Activated CD8-positive, alpha-beta T cell treated with anti-CD3 and anti-CD28 coated beads, Interleukin-2, amount 10 ng/mL, durations not matched to agents 7 days and 5 days (primary cell): ENCODE measurements at regions not wholly inside any gene's neighbourhood (a gene's known extent, or its start where the extent isn't known, plus 50 kb on each side); places are given as distances from the start of the nearest gene placed in this dataset.

Source experiments
- ATAC-seq: fragments of 150-1000 bp; cut with Tn5 transposase; one replicate; pipeline ENCODE4 v1.10.0; 2021; ENCODE audit warnings: moderate library complexity
- CTCF ChIA-PET: fragments of 350-600 bp; sonication (Branson Sonifier 250); formaldehyde crosslinking; loops from one replicate; lab custom pipeline; 2021; ENCODE audit warnings: antibody characterized with exemption; lab: Charles Lee
- POLR2A ChIA-PET: fragments of 350-600 bp; sonication (Branson Sonifier 250); formaldehyde crosslinking; loops from one replicate; lab custom pipeline; 2021; ENCODE audit warnings: antibody characterized with exemption; lab: Charles Lee
- DNase-seq: peaks from one replicate; pipeline ENCODE4 v3.0.0-alpha.2; 2020
- H3K27ac Mint-ChIP-seq: one replicate; pipeline ENCODE4 v1.8.0; 2021; ENCODE audit warnings: mild to moderate bottlenecking, mixed read lengths
- H3K27me3 Mint-ChIP-seq: one replicate; pipeline ENCODE4 v1.8.0; 2021; ENCODE audit warnings: low read depth, mixed read lengths
- H3K36me3 Mint-ChIP-seq: one replicate; pipeline ENCODE4 v1.8.0; 2021; ENCODE audit warnings: low read depth, mixed read lengths
- H3K4me1 Mint-ChIP-seq: one replicate; pipeline ENCODE4 v1.8.0; 2021; ENCODE audit warnings: low read depth, mixed read lengths
- H3K4me3 Mint-ChIP-seq: one replicate; pipeline ENCODE4 v1.8.0; 2021; ENCODE audit warnings: mild to moderate bottlenecking, mixed read lengths
- H3K9me3 Mint-ChIP-seq: one replicate; pipeline ENCODE4 v1.8.0; 2022; ENCODE audit warnings: mixed read lengths; ENCODE audit not compliant: insufficient read depth

DNA sequence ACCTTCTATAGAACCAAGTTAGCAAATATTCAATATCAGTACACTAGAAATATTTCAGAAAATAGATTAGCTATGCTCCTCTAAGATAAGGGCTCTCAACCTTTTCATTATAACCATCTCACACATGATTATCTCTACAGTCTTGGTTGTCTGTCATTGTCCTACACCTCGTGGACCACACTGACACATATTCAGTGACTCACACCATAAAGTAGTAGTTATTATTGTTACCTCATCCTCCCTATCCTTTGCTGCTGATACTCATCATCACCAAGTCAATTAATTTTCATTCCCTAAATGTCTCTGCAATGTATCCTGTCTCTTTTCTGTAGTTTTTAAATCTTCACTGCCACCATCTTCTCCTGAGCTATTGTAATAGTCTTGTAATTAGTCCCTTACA lies 1309.2 kb upstream of the C9orf72 start:
- Mint-ChIP-seq H3K27ac (no peak overlapping the region), H3K36me3 (no peaks in the 10 kb centered on the region)

GRCh38 chr9:28883234-28883633 lies 1310.0 kb upstream of the C9orf72 start:
- Mint-ChIP-seq H3K9me3 (no peaks in the 10 kb centered on the region), H3K4me1 (no peaks in the 10 kb centered on the region), H3K4me3 (no peak overlapping the region), H3K36me3 (no peaks in the 10 kb centered on the region), H3K27me3 (no peaks in the 10 kb centered on the region), H3K27ac (no peak overlapping the region)
- ATAC-seq (no peak), DNase-seq (no peak)
- POLR2A ChIA-PET: no interaction called here
- CTCF ChIA-PET: no interaction called here

More for the DNA sequence above, 1309.2 kb upstream of the C9orf72 start:
- DNase-seq (no peak), ATAC-seq (no peak)
- ChIA-PET POLR2A (no interaction called here), CTCF (no interaction called here)
- H3K27me3 Mint-ChIP-seq: no peaks in the 10 kb centered on the region
- H3K9me3 Mint-ChIP-seq: no peaks in the 10 kb centered on the region
- no peak overlapping the region for H3K4me3 Mint-ChIP-seq
- no peaks in the 10 kb centered on the region for H3K4me1 Mint-ChIP-seq

GRCh38 chr9:28887188-28887884 lies 1314.1 kb upstream of the C9orf72 start:
- H3K4me1 Mint-ChIP-seq: no peaks in the 10 kb centered on the region
- H3K4me3 Mint-ChIP-seq: no peak overlapping the region
- ChIA-PET POLR2A (no interaction called here), CTCF (interaction anchor here (0.6 kb wide), 1 partner anchor 1293 kb away, joined by 3 read pairs; no protein-coding TSS in a partner anchor)
- H3K36me3 Mint-ChIP-seq: no peaks in the 10 kb centered on the region
- no peak for ATAC-seq
- no peak for DNase-seq
- H3K27me3 Mint-ChIP-seq: no peaks in the 10 kb centered on the region
- no peak overlapping the region for H3K27ac Mint-ChIP-seq
- H3K9me3 Mint-ChIP-seq: no peaks in the 10 kb centered on the region

DNA sequence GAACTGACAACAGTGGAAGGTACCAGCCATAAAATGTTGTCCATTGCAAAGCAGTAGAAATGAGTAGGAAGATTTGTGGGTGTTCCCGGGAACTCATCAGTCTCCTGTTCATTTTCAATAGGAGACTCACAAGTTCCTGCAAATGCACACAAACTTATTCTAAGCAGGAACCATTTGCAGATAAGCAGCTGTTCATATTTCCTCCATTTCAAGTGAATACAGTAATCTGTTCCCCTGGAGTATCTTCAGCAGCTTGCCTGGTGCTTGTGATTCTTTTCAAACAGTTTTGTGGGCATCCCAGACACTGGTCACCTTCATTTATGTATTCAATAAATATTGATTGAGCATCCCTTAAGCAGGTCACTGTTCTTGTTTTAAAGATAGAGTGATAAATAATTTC lies 1315.5 kb upstream of the C9orf72 start:
- Mint-ChIP-seq H3K27me3 (no peaks in the 10 kb centered on the region), H3K4me3 (no peak overlapping the region), H3K36me3 (no peaks in the 10 kb centered on the region), H3K27ac (no peak overlapping the region), H3K4me1 (no peaks in the 10 kb centered on the region), H3K9me3 (no peaks in the 10 kb centered on the region)
- ChIA-PET CTCF (no interaction called here), POLR2A (no interaction called here)
- DNase-seq (no peak), ATAC-seq (no peak)

DNA sequence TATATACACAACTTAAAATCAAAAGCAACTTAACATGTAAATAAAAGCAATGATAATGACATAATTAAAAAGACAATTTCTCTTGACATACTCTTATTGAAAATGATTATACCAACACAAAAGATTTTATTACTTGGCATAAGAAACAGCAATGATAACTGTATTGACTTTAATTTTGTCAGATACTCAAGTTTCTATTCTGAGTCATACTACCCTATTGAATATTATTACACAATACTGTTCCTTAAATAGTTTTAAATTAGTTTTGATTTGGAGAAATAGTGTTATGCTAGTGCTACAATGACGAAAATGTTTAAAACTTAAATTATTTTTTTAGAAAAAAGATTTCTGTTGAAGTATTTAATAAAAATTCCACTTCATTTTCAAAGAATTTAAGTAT lies 1319.3 kb upstream of the C9orf72 start:
- POLR2A ChIA-PET: no interaction called here
- no peak overlapping the region for H3K27ac Mint-ChIP-seq
- H3K4me1 Mint-ChIP-seq: no peaks in the 10 kb centered on the region
- ATAC-seq (no peak), DNase-seq (no peak)
- no peaks in the 10 kb centered on the region for H3K36me3 Mint-ChIP-seq
- CTCF ChIA-PET: no interaction called here
- no peaks in the 10 kb centered on the region for H3K27me3 Mint-ChIP-seq
- H3K9me3 Mint-ChIP-seq: no peaks in the 10 kb centered on the region
- H3K4me3 Mint-ChIP-seq: no peak overlapping the region

DNA sequence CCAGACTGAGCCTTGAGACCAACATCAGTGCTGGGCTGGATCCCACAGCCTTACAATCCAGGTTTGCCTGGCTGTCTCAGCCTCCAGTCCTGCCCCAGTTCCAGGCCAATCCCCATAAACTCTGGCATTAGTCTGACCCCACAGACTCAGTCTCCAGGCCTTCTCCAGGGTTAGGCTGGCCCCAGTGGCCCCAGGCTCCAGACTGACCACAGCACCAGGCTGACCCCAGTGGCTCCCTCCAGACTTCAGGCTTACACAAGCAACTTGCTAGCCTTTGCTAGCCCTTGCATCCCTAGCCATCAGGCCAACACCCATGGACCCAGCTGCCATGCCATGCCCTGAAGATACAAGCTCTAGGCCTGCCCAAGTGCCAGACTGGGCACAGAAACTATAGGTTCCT lies 1326.0 kb upstream of the C9orf72 start:
- ATAC-seq: no peak
- ChIA-PET POLR2A (no interaction called here), CTCF (no interaction called here)
- Mint-ChIP-seq H3K27me3 (no peaks in the 10 kb centered on the region), H3K9me3 (no peaks in the 10 kb centered on the region), H3K27ac (no peak overlapping the region), H3K4me3 (no peak overlapping the region), H3K36me3 (no peaks in the 10 kb centered on the region), H3K4me1 (no peaks in the 10 kb centered on the region)
- DNase-seq: no peak

DNA sequence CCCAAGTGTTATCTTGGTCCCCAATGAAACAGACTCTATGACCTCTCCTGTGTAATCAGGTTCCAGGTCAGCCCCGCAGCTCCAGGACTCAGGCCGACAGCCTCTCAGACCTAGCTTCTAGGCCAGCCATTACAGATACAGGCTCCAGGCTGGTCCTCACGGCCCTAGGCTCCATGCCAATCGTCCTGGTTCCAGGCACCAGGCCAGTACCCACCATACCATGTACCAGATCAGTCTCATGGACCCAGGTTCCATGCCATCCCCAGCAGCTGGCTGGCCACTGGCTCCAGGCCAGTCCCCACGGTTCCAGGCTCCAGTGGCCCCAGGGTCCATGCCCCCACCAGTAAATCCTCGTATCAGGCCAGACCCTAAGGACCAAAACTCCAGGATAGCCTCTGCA lies 1326.6 kb upstream of the C9orf72 start:
- CTCF ChIA-PET: no interaction called here
- ATAC-seq (no peak), DNase-seq (no peak)
- Mint-ChIP-seq H3K9me3 (no peaks in the 10 kb centered on the region), H3K27me3 (no peaks in the 10 kb centered on the region), H3K36me3 (no peaks in the 10 kb centered on the region), H3K27ac (no peak overlapping the region), H3K4me3 (no peak overlapping the region), H3K4me1 (no peaks in the 10 kb centered on the region)
- POLR2A ChIA-PET: no interaction called here

DNA sequence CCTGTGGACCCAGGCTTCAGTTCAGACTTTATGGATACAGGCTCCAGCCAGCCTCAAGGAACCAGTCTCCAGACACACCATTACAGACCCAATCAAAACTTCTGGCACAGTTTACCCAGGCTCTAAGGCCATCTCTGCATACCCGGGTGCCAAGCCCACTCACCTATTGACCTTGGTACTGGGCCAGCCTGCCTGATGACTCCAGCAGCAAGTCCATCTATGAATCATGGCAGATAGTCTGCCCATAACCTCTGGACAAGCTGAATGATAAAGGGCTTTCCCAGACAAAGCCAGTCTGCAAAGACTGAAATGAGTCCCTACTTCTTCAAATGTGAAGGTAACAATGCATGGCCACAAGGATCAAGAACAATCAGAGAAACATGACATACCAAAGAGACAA lies 1327.1 kb upstream of the C9orf72 start:
- CTCF ChIA-PET: no interaction called here
- POLR2A ChIA-PET: no interaction called here
- no peak for DNase-seq
- Mint-ChIP-seq H3K36me3 (no peaks in the 10 kb centered on the region), H3K4me3 (no peak overlapping the region), H3K9me3 (no peaks in the 10 kb centered on the region), H3K27me3 (no peaks in the 10 kb centered on the region), H3K4me1 (no peaks in the 10 kb centered on the region), H3K27ac (no peak overlapping the region)
- ATAC-seq: no peak

DNA sequence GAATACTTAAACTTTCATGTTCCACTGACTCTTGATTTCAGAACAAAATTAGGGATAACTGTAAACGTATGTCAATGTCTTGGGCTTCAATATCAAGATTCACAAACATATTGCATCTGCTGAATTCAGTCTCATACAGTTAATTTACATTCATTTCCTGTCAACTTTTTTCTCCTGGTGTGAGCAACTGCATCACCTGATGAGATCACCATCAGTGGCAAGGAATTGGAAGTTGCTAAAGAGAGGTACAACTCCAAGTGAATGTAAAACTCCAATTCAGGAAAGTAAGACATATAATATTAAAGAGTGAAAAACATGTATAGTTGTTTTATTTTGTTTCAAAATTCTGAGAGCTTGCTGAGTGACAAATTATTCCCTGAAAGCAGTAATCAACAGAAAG lies 1336.2 kb upstream of the C9orf72 start:
- DNase-seq: no peak
- ChIA-PET CTCF (no interaction called here), POLR2A (no interaction called here)
- Mint-ChIP-seq H3K36me3 (no peaks in the 10 kb centered on the region), H3K27ac (no peak overlapping the region), H3K27me3 (no peaks in the 10 kb centered on the region), H3K4me1 (no peaks in the 10 kb centered on the region), H3K4me3 (no peak overlapping the region), H3K9me3 (no peaks in the 10 kb centered on the region)
- no peak for ATAC-seq

GRCh38 chr9:28912621-28913020 lies 1339.3 kb upstream of the C9orf72 start:
- H3K9me3 Mint-ChIP-seq: no peaks in the 10 kb centered on the region
- no peaks in the 10 kb centered on the region for H3K36me3 Mint-ChIP-seq
- no peaks in the 10 kb centered on the region for H3K27me3 Mint-ChIP-seq
- H3K27ac Mint-ChIP-seq: no peak overlapping the region
- ATAC-seq (no peak), DNase-seq (no peak)
- CTCF ChIA-PET: no interaction called here
- POLR2A ChIA-PET: no interaction called here
- H3K4me1 Mint-ChIP-seq: no peaks in the 10 kb centered on the region
- no peak overlapping the region for H3K4me3 Mint-ChIP-seq

- ChIA-PET CTCF (no interaction called here), POLR2A (no interaction called here)
- H3K27me3 Mint-ChIP-seq: no peaks in the 10 kb centered on the region
- H3K9me3 Mint-ChIP-seq: no peaks in the 10 kb centered on the region
- DNase-seq (no peak), ATAC-seq (no peak)
- no peaks in the 10 kb centered on the region for H3K36me3 Mint-ChIP-seq
- no peaks in the 10 kb centered on the region for H3K4me1 Mint-ChIP-seq
- no peak overlapping the region for H3K4me3 Mint-ChIP-seq
- H3K27ac Mint-ChIP-seq: no peak overlapping the region
Measured at GRCh38 chr9:28915202-28915930, 1342.1 kb upstream of the C9orf72 start.

DNA sequence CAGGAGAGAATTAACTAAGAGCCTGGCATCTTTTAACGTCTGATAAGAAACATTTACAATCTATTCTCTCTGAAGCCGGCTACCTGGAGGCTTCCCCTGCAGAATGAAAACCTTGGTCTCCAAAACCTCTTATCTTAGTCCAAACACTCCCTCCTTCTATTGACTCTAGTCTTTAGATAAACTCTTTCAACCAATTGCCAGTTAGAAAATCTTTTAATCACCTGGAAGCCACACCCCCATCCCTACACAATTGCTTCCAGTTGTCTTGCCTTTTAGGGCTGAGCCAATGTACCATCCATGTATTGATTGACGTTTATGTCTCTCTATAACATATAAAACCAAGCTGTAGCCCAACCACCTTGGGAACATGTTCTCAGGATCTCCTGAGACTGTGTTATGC lies 1343.1 kb upstream of the C9orf72 start:
- H3K9me3 Mint-ChIP-seq: no peaks in the 10 kb centered on the region
- no peak overlapping the region for H3K27ac Mint-ChIP-seq
- DNase-seq (no peak), ATAC-seq (no peak)
- no peaks in the 10 kb centered on the region for H3K36me3 Mint-ChIP-seq
- H3K4me3 Mint-ChIP-seq: no peak overlapping the region
- no peaks in the 10 kb centered on the region for H3K27me3 Mint-ChIP-seq
- ChIA-PET POLR2A (no interaction called here), CTCF (no interaction called here)
- H3K4me1 Mint-ChIP-seq: no peaks in the 10 kb centered on the region
